AG04449 (cell line): ENCODE measurements at regions not wholly inside any gene's neighbourhood (a gene's known extent, or its start where the extent isn't known, plus 50 kb on each side); places are given as distances from the start of the nearest gene placed in this dataset.
A peak's percentile ranks its signal among the peaks of the same experiment; 100 is the strongest.

Experiments
- CTCF ChIA-PET: fragments of 350-600 bp; formaldehyde crosslinking; extraction: SDS; loops from one replicate; lab custom pipeline; 2021; ENCODE audit warnings: antibody characterized with exemption; lab: Yijun Ruan, JAX
- POLR2A ChIA-PET: fragments of 400-600, 350-600 bp; formaldehyde crosslinking; extraction: SDS; loops from one replicate; lab custom pipeline; 2020; ENCODE audit warnings: antibody characterized with exemption, inconsistent platforms; lab: Yijun Ruan, JAX
- DNase-seq: peaks from one replicate; pipeline ENCODE4 v3.0.0-alpha.2; 2010; ENCODE audit warnings: low read depth, low spot score
- H3K4me3 ChIP-seq: 2 replicates; pipeline ENCODE4 v1.5.1; 2011; ENCODE audit warnings: low read depth, mild to moderate bottlenecking, control low read depth, low read length
- TF ChIP-seq, protein P1 (sequence below): IDR thresholded peaks from one replicate; pipeline ENCODE4 v1.5.1; 2011; ENCODE audit warnings: mild to moderate bottlenecking, moderate library complexity, low read length, control low read depth, inconsistent platforms; ENCODE audit not compliant: insufficient read depth; ENCODE audit errors: missing control alignments

DNA sequence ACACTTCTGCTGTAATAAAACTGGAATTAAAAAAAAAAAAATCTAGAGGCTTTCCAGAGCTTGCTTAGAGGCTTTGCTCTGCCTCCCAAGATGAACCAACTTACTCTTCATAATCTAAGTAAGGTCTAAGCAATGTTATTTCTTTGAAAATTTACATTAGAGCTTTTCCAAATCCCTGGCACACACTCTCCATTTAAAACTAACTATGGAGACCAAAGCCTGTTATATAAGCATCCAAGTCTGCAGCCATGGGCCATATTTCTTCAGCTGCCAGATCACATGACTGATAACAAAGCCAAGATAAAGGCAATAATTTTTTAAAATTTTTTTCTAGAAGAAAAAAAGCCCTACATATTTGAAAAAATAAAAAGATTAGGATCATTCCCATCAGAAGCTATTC is 55.0 kb upstream of the ARHGEF3 start:
- TF ChIP-seq, protein P1, sequence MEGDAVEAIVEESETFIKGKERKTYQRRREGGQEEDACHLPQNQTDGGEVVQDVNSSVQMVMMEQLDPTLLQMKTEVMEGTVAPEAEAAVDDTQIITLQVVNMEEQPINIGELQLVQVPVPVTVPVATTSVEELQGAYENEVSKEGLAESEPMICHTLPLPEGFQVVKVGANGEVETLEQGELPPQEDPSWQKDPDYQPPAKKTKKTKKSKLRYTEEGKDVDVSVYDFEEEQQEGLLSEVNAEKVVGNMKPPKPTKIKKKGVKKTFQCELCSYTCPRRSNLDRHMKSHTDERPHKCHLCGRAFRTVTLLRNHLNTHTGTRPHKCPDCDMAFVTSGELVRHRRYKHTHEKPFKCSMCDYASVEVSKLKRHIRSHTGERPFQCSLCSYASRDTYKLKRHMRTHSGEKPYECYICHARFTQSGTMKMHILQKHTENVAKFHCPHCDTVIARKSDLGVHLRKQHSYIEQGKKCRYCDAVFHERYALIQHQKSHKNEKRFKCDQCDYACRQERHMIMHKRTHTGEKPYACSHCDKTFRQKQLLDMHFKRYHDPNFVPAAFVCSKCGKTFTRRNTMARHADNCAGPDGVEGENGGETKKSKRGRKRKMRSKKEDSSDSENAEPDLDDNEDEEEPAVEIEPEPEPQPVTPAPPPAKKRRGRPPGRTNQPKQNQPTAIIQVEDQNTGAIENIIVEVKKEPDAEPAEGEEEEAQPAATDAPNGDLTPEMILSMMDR = no peak
- DNase-seq = no peak
- POLR2A ChIA-PET = no interaction called here
- CTCF ChIA-PET = interaction anchor here (1.5 kb wide), 1 partner anchor 154 kb away, joined by 3 read pairs; no protein-coding TSS in a partner anchor
- H3K4me3 ChIP-seq = no peak overlapping the region

DNA sequence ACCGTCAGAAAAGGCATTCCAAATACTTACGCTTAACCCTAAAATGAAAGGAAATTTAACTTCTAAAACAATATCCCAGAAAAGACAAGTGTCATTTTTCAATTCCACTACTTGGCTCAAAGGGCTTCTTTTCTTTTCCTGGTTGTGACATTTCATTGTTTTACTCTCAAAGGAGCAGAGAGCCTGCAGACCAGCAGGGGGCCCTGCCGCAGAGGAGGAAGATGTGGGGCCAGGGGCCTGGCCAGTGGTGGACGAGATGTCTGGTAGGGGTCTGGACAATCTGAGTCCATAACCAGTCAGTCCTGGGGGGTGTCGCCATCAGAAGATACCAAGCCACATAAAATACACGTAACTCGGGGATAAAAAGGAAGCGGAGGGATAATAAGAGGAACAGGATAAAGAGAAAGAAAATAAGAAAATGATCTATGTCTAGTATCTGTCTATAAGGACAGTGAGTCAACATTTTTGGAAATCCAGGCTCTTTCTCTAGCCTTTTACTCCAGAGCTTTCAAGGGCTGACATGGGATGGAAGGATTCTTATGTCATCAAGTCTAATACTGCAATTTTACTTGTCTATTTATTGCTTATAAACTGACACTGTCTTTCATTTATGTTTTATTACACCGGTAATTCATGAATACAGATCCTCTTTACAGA is 54.2 kb upstream of the ARHGEF3 start:
- H3K4me3 ChIP-seq = no peak overlapping the region
- ChIA-PET CTCF (interaction anchor here (1.5 kb wide), 1 partner anchor 154 kb away, joined by 3 read pairs; no protein-coding TSS in a partner anchor), POLR2A (no interaction called here)
- TF ChIP-seq, protein P1 = peak; percentile 52
- no peak for DNase-seq

DNA sequence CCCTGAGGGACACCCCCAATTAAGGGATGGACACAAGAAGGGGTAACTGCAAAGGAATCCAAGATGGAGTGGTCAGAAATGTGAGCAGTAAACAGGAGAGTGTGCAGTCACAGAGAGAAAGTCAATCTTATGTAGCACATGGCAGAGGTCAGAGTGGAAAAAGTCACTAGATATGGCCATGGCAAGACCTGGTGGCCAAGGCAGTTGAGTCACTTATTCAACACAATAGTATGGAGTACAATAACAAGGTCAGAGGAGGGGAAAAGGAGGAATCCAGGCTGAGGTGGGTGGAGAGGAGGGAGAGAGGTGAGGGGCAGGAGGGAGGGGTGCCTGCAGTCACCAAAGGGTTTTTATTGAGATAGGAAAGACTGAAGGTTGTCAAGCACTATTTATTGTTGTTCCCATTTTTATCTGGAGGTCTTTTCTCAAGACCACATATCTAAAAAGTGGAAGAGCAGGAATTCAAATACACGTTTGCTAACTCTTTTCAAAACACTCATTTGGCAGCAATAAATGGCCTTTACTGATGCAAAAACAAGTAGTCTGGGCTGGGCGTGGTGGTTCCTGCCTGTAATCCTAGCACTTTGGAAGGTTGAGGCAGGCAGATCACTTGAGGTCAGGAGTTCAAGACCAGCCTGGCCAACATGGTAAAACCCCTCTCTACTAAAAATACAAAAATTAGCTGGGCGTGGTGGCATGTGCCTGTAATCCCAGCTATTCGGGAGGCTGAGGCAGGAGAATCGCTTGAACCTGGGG is 53.3 kb upstream of the ARHGEF3 start:
- TF ChIP-seq, protein P1 = no peak
- POLR2A ChIA-PET = no interaction called here
- H3K4me3 ChIP-seq = no peak overlapping the region
- CTCF ChIA-PET = interaction anchor here (1.5 kb wide), 1 partner anchor 153 kb away, joined by 3 read pairs; no protein-coding TSS in a partner anchor
- DNase-seq = no peak

DNA sequence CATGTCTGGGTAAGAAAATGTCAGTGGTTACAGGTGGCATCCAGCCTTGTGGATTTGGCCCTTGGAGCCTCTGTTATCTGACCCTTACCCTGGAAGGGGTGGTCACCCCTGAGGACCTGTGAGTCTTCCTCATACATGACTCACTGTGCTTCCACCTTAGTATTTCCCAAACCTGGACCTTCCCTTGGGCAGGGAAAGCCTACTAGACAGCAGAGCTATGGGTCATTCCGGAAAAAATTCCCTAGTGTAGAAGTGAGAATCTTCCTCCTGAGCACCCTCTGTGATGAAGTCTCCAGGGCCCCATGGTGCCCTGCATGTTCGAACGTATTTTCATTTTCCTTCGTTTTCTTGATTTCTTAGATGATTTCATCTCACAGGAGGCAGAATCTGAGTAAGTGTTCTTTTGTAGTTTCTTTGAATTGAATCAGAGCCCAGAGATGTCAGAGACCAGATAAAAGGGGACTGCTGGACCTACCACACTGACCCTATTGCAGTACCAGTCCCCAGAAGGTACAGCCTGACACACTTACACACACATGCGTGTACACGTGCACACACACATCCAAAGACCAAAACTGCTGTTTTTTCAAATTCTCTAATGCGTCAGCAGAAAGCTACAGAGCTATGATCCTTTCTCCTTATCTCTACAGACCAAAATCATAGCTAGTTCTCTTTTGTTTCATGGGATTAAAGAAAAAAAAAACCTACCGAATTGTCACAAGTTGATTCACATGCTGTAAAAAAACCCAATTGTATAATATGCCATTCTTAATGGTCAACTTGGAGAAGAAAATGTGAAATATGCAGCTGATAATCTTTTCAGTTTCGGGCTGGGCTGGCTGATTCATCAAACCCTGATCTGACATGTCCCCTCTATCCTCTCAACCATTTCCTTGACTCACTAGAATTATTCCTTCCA is 50.5 kb upstream of the ARHGEF3 start:
- DNase-seq = no peak
- H3K4me3 ChIP-seq = no peak overlapping the region
- TF ChIP-seq, protein P1 = no peak
- POLR2A ChIA-PET = no interaction called here
- CTCF ChIA-PET = interaction anchor here (0.8 to 1.3 kb wide), 4 partner anchors 12 to 150 kb away, joined by 3 to 4 read pairs (median 3); partner anchors contain the start of gene ARHGEF3
